B cell (primary cell): ENCODE measurements at regions not wholly inside any gene's neighbourhood (a gene's known extent, or its start where the extent isn't known, plus 50 kb on each side); places are given as distances from the start of the nearest gene placed in this dataset.

Source experiments
- EZH2 ChIP-seq: IDR thresholded peaks from 2 replicates; pipeline ENCODE4 v1.6.1; 2012; ENCODE audit warnings: borderline replicate concordance, low read depth, mild to moderate bottlenecking, moderate library complexity, low read length; ENCODE audit not compliant: insufficient read depth, poor library complexity, severe bottlenecking
- TF ChIP-seq, protein P1 (sequence below): fragments of 200-600 bp; IDR thresholded peaks from one replicate; pipeline ENCODE4 v1.8.0; 2022; ENCODE audit warnings: antibody characterized with exemption, mild to moderate bottlenecking

GRCh38 chr1:90834886-90835660 lies 118.0 kb upstream of the BARHL2 start:
- TF ChIP-seq, protein P1, sequence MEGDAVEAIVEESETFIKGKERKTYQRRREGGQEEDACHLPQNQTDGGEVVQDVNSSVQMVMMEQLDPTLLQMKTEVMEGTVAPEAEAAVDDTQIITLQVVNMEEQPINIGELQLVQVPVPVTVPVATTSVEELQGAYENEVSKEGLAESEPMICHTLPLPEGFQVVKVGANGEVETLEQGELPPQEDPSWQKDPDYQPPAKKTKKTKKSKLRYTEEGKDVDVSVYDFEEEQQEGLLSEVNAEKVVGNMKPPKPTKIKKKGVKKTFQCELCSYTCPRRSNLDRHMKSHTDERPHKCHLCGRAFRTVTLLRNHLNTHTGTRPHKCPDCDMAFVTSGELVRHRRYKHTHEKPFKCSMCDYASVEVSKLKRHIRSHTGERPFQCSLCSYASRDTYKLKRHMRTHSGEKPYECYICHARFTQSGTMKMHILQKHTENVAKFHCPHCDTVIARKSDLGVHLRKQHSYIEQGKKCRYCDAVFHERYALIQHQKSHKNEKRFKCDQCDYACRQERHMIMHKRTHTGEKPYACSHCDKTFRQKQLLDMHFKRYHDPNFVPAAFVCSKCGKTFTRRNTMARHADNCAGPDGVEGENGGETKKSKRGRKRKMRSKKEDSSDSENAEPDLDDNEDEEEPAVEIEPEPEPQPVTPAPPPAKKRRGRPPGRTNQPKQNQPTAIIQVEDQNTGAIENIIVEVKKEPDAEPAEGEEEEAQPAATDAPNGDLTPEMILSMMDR = no peak
- TF ChIP-seq EZH2 = peak; percentile 71
